BJ (cell line): ENCODE measurements at regions not wholly inside any gene's neighbourhood (a gene's known extent, or its start where the extent isn't known, plus 50 kb on each side); places are given as distances from the start of the nearest gene placed in this dataset.

Source experiments
- CTCF ChIA-PET: fragments of 350-600 bp; formaldehyde crosslinking; extraction: SDS; loops from one replicate; lab custom pipeline; 2021; ENCODE audit warnings: antibody characterized with exemption, inconsistent platforms; lab: Yijun Ruan, JAX
- POLR2A ChIA-PET: fragments of 300-600 bp; sonication (Branson Sonifier 250); formaldehyde crosslinking; extraction: SDS; loops from one replicate; lab custom pipeline; 2021; ENCODE audit warnings: antibody characterized with exemption; lab: Charles Lee
- DNase-seq: peaks from one replicate; pipeline ENCODE4 v3.0.0-alpha.2; 2011; ENCODE audit warnings: low read depth
- H3K27me3 ChIP-seq: 2 replicates; pipeline ENCODE4 v1.6.0; 2011; ENCODE audit warnings: low read length; ENCODE audit not compliant: control insufficient read depth, insufficient read depth
- H3K36me3 ChIP-seq: 2 replicates; pipeline ENCODE4 v1.5.1; 2011; ENCODE audit warnings: low read length; ENCODE audit not compliant: control insufficient read depth, insufficient read depth
- H3K4me3 ChIP-seq: 2 replicates; pipeline ENCODE4 v1.5.1; 2011; ENCODE audit warnings: low read depth, mild to moderate bottlenecking, control low read depth, low read length
- TF ChIP-seq, protein P1 (sequence below): IDR thresholded peaks from 2 replicates; pipeline ENCODE4 v1.5.1; 2011; ENCODE audit warnings: low read depth, mild to moderate bottlenecking, control low read depth, inconsistent platforms, low read length, moderate library complexity; ENCODE audit not compliant: insufficient read depth

DNA sequence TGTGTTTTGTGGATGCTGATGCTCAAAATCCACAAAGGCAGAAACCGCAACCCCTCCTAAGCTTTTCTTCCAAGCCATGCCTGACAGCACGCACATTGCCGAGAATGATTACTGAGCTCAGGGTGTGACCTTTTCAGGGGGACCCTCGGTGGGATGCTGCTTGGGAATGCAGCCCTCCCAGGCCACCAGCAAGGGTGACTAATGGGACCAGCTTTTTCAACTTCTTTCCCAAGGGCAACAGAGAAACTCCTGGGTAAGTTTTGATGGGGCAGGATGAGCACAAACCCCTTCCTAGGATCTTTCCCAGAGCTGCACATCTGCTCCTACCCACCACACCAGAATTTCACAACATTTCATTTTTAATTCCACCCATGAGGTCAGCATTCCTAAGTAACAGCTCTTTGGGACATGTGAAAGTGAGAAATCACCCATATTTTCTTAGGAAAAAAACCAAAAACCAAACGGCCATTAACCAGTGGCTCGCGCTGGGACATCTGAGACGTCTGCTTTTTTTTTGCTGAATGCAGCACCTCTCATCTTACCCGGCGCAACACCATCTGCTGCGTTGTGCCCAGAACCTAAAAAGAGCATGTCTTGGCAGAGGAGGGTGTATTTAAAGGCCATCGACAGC is 119.0 kb downstream of the ARL4C start:
- Histone ChIP-seq H3K27me3 (peaks cover 3% of the 10 kb centered on the region; the same call in 1 of the 2 replicates), H3K4me3 (peak overlapping the region; percentile 17), H3K36me3 (no peaks in the 10 kb centered on the region)
- POLR2A ChIA-PET: no interaction called here
- peak; percentile 76 for DNase-seq
- CTCF ChIA-PET: interaction anchor here (0.9 to 1.6 kb wide), 2 partner anchors 88 to 244 kb away, joined by 3 to 4 read pairs; no protein-coding TSS in a partner anchor
- TF ChIP-seq, protein P1, sequence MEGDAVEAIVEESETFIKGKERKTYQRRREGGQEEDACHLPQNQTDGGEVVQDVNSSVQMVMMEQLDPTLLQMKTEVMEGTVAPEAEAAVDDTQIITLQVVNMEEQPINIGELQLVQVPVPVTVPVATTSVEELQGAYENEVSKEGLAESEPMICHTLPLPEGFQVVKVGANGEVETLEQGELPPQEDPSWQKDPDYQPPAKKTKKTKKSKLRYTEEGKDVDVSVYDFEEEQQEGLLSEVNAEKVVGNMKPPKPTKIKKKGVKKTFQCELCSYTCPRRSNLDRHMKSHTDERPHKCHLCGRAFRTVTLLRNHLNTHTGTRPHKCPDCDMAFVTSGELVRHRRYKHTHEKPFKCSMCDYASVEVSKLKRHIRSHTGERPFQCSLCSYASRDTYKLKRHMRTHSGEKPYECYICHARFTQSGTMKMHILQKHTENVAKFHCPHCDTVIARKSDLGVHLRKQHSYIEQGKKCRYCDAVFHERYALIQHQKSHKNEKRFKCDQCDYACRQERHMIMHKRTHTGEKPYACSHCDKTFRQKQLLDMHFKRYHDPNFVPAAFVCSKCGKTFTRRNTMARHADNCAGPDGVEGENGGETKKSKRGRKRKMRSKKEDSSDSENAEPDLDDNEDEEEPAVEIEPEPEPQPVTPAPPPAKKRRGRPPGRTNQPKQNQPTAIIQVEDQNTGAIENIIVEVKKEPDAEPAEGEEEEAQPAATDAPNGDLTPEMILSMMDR: no peak

DNA sequence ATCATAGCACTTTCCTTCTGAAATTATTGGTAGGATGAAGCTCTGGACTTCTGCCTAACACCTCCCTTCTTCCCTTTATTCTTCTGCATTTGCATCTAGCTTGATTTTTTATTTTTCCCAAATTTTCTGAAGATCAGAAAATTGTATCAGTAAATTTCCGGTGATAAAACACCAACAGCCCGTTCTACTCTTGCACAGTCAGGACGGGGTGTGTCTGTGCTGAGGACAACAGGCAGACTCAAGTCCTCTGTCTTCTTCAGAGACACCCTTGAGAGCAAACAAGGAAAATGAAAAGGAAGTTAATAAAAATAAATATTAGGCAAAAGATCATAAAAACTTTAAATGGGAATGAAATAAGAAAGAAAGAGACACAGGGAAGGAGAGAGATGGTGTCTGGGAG is 120.7 kb downstream of the ARL4C start:
- H3K36me3 ChIP-seq: no peaks in the 10 kb centered on the region
- no peak for DNase-seq
- TF ChIP-seq, protein P1: no peak
- no peak overlapping the region for H3K4me3 ChIP-seq
- CTCF ChIA-PET: no interaction called here
- peaks cover 3% of the 10 kb centered on the region; the same call in 1 of the 2 replicates for H3K27me3 ChIP-seq
- POLR2A ChIA-PET: no interaction called here

DNA sequence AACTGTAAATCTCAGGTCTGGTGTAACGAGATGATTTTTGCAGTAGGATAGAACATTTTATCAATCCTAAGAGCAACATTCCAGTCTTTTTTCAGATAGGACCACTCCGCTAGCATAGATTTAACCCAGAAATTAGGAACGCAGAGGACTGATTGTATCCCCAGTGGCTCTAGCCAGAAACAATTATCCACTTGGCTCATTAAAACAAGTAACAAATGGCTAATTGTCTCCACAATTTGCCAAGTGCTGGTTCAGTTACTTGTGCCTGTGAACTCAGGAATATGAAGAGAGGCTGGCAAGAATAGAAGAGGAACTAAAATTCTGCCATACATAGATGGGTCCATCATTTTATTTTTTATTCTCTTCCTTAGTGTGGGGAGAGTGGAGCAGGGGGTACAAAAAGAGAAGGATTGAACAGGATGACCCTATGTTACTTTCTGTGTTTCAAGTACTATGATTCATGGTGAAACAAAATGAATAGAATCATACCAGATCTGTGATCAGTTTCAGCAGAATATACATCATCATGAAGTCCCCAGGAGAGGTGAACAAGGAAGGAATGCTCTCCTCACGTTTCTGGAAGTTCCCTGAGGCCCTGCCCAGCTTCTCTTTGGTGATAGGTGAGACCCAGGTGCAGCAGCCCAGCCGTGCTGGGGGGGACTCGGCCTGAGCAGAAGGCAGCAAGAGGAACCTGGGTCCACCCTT is 121.6 kb downstream of the ARL4C start:
- TF ChIP-seq, protein P1: no peak
- Histone ChIP-seq H3K27me3 (peaks cover 3% of the 10 kb centered on the region; the same call in 1 of the 2 replicates), H3K36me3 (no peaks in the 10 kb centered on the region), H3K4me3 (no peak overlapping the region)
- ChIA-PET CTCF (interaction anchor here (1.1 kb wide), 1 partner anchor 34 kb away, joined by 4 read pairs; no protein-coding TSS in a partner anchor), POLR2A (no interaction called here)
- no peak for DNase-seq

DNA sequence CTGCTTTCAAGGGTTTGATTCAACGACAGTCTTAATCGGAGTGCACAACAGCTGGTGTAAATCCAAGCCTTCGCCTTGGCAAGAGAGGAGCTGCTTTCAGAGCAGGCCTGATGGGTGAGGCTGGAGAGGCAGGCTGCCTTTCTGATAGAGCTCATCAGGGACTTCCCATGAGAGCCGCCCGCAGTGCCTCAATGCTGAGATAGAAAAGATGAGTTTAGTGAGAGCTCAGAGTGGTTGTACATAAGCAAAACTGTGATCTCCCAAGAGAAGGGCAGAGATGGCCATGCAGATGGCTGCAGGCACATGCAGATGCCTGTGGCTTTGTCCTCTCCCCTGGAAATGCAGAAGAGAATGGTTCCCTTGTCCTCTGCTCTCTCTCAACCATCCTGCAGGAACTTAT is 122.1 kb downstream of the ARL4C start:
- Histone ChIP-seq H3K36me3 (no peaks in the 10 kb centered on the region), H3K4me3 (no peak overlapping the region), H3K27me3 (peaks cover 3% of the 10 kb centered on the region; the same call in 1 of the 2 replicates)
- DNase-seq: no peak
- ChIA-PET POLR2A (no interaction called here), CTCF (interaction anchor here (1.1 kb wide), 1 partner anchor 34 kb away, joined by 4 read pairs; no protein-coding TSS in a partner anchor)
- TF ChIP-seq, protein P1: no peak

DNA sequence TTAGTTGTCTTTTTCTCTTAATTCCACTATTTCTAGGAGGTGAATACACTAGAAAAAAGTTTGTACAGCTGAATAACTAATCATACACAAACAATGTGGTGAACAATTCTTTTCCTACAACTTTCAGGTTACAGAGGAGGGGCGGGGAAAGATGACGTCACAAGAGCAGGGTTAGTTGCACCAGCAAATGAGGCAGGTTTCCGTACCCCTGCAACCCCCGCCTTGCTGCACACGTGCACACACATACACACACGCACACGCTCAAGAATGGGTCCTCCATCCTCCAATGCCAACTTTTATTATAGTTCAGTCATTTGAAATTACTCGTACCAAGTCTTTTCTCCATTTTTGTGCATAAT is 122.8 kb downstream of the ARL4C start:
- ChIA-PET POLR2A (no interaction called here), CTCF (interaction anchor here (1.1 kb wide), 2 partner anchors 33 to 239 kb away, joined by 3 to 4 read pairs; no protein-coding TSS in a partner anchor)
- no peaks in the 10 kb centered on the region for H3K36me3 ChIP-seq
- peaks cover 3% of the 10 kb centered on the region; the same call in 1 of the 2 replicates for H3K27me3 ChIP-seq
- TF ChIP-seq, protein P1: no peak
- DNase-seq: no peak
- H3K4me3 ChIP-seq: no peak overlapping the region
